Gastroesophageal sphincter (tissue), 3 donors: ENCODE measurements at regions not wholly inside any gene's neighbourhood (a gene's known extent, or its start where the extent isn't known, plus 50 kb on each side); places are given as distances from the start of the nearest gene placed in this dataset.

ENCODE experiments used
- POLR2A ChIP-seq, 2 donors: fragments of 450-650 bp; IDR thresholded peaks; one replicate each; pipeline ENCODE4 v1.6.1; 2017; ENCODE audit warnings: antibody characterized with exemption in 2 of 2, mild to moderate bottlenecking in 2 of 2, moderate library complexity in 1 of 2
- POLR2AphosphoS5 ChIP-seq: sonication (generic); formaldehyde crosslinking; IDR thresholded peaks from one replicate; pipeline ENCODE4 v1.6.1; 2017; ENCODE audit warnings: antibody characterized with exemption
- TF ChIP-seq, protein P1 (sequence below), 4 experiments: fragments of 200-600 bp in 2 of 4; fragments of 450-650 bp in 2 of 4; sonication (generic) in 1 of 4; IDR thresholded peaks; one replicate each; pipeline ENCODE4 v1.5.1; 2017 to 2019; ENCODE audit warnings: antibody characterized with exemption in 4 of 4, mild to moderate bottlenecking in 2 of 4, moderate library complexity in 2 of 4

- no peak for TF ChIP-seq POLR2AphosphoS5
- TF ChIP-seq, protein P1, sequence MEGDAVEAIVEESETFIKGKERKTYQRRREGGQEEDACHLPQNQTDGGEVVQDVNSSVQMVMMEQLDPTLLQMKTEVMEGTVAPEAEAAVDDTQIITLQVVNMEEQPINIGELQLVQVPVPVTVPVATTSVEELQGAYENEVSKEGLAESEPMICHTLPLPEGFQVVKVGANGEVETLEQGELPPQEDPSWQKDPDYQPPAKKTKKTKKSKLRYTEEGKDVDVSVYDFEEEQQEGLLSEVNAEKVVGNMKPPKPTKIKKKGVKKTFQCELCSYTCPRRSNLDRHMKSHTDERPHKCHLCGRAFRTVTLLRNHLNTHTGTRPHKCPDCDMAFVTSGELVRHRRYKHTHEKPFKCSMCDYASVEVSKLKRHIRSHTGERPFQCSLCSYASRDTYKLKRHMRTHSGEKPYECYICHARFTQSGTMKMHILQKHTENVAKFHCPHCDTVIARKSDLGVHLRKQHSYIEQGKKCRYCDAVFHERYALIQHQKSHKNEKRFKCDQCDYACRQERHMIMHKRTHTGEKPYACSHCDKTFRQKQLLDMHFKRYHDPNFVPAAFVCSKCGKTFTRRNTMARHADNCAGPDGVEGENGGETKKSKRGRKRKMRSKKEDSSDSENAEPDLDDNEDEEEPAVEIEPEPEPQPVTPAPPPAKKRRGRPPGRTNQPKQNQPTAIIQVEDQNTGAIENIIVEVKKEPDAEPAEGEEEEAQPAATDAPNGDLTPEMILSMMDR (IDR thresholded peaks at IDR 0.05) = no peak
- TF ChIP-seq POLR2A (IDR thresholded peaks at IDR 0.05) = no peak
Measured at GRCh38 chr16:51222016-51222415, 70.9 kb upstream of the SALL1 start.
